Fibroblast of villous mesenchyme (primary cell): ENCODE measurements at regions not wholly inside any gene's neighbourhood (a gene's known extent, or its start where the extent isn't known, plus 50 kb on each side); places are given as distances from the start of the nearest gene placed in this dataset.

Experiments used
- DNase-seq: peaks from one replicate; pipeline ENCODE4 v3.0.0-alpha.2; 2010; ENCODE audit warnings: low read depth
- H3K4me3 ChIP-seq: 2 replicates; pipeline ENCODE4 v1.5.1; 2011; ENCODE audit warnings: low read depth, mild to moderate bottlenecking, low read length
- TF ChIP-seq, protein P1 (sequence below): IDR thresholded peaks from 2 replicates; pipeline ENCODE4 v1.5.1; 2012; ENCODE audit warnings: low read depth, mild to moderate bottlenecking, low read length; ENCODE audit not compliant: insufficient read depth

DNA sequence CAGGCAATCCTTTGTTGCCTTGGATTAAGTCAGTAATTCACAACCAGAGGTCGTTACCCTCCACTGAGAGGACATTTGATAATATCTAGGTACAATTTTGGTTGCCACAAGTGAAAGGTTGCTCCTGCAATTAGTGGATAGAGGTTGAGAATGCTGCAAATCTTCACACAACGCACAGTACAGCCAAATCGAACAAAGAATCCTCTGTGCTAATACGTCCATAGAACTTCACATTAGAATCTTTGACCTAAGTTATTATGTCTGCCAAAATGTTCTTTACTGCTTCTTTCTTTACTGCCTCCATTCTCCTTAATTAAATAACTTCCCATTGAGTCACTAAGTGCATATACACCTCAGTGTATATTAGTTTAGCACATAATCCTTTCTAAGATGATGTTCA lies 879.5 kb downstream of the TRIB2 start:
- TF ChIP-seq, protein P1, sequence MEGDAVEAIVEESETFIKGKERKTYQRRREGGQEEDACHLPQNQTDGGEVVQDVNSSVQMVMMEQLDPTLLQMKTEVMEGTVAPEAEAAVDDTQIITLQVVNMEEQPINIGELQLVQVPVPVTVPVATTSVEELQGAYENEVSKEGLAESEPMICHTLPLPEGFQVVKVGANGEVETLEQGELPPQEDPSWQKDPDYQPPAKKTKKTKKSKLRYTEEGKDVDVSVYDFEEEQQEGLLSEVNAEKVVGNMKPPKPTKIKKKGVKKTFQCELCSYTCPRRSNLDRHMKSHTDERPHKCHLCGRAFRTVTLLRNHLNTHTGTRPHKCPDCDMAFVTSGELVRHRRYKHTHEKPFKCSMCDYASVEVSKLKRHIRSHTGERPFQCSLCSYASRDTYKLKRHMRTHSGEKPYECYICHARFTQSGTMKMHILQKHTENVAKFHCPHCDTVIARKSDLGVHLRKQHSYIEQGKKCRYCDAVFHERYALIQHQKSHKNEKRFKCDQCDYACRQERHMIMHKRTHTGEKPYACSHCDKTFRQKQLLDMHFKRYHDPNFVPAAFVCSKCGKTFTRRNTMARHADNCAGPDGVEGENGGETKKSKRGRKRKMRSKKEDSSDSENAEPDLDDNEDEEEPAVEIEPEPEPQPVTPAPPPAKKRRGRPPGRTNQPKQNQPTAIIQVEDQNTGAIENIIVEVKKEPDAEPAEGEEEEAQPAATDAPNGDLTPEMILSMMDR, result no peak
- no peak for DNase-seq
- no peak overlapping the region for H3K4me3 ChIP-seq

GRCh38 chr2:13597176-13597575 lies 880.4 kb downstream of the TRIB2 start:
- TF ChIP-seq, protein P1, result no peak
- H3K4me3 ChIP-seq, result no peak overlapping the region
- no peak for DNase-seq

DNA sequence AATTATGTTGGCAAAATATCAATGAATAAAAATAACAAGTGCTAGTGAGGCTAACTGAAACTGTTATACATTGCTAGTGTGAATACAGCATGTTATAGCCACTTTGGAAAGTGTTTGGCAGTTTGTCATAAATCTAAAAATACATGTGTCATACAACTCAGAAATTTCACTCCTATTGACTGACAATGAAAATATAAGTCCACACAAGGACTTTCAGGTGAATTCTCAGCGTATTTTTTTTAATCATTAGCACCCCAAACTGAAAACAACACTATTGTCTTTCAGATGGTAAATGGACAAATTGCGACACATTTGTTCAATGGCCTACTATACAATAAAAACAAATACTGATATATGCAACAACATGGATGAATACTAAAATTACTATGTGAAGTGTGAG lies 884.8 kb downstream of the TRIB2 start:
- TF ChIP-seq, protein P1, result no peak
- no peak overlapping the region for H3K4me3 ChIP-seq
- no peak for DNase-seq

DNA sequence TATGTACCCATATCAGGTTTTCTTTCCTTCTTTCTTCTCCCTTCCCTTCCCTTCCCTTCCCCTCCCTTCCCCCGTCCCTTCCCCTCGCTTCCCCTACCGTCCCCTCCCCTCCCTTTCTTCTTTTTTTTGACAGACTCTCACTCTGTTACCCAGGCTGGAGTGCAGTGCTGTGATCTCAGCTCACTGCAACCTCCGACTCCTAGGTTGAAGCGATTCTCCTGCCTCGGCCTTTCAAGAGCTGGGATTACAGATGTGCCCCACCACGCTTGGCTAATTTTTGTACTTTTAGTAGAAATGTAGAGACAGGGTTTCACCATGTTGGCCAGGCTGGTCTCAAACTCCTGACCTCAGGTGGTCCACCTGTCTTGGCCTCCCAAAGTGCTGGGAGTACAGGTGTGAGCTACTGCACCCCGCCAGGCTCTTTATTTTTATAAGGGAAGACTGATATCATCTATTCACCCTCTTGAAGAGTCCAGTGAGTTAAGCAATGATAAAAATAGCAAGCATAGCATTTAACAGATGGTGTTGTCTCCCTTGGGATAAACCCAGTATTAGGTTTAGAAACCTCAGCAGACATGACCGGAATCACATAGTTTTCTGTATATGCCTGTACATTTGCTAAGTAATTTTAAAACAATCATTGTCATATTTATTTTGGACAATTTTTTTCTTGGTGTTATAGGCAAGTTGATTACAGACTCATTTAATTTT lies 888.4 kb downstream of the TRIB2 start:
- H3K4me3 ChIP-seq, result no peak overlapping the region
- TF ChIP-seq, protein P1, result no peak
- no peak for DNase-seq

GRCh38 chr2:13607139-13607538 lies 890.4 kb downstream of the TRIB2 start:
- no peak overlapping the region for H3K4me3 ChIP-seq
- TF ChIP-seq, protein P1, result no peak
- DNase-seq, result no peak

DNA sequence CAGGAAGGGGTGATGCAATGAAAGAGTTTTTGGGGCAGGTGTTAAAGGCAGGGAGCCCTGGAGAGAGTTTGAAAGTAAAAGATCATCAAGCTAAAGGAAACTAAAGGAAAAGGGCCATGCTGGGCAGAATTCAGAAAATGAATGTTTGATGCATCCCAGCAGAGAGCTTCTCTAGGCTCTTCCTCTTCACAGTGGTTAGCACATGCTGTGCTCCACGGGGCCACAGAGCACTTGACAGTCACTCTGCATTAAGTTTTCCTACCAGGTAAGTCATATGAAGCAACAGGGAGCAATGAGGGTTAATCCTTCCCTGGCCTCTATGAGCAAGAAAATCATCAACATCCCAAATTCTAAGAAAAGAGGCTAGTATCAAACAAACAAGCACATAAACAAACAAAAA lies 895.2 kb downstream of the TRIB2 start:
- DNase-seq, result no peak
- TF ChIP-seq, protein P1, result no peak
- no peak overlapping the region for H3K4me3 ChIP-seq

DNA sequence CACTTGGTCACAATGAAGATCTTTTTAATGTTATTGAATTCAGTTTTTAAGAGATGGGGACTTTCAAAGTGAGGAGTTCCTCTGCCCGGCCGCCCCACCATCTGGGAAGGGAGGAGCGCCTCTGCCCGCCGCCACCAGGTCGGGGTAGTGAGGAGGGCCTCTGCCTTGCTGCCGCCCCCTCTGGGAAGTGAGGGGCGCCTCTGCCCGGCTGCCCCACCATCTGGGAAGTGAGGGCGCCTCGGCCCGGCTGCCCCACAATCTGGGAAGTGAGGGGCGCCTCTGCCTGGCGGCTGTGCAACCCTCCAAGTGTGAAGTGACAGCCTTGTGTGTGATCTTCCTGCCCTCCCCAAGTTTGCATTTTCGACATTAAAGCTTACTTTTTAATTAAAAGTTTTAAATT lies 899.3 kb downstream of the TRIB2 start:
- TF ChIP-seq, protein P1, result no peak
- no peak overlapping the region for H3K4me3 ChIP-seq
- no peak for DNase-seq
